ENCODE measurements at regions not wholly inside any gene's neighbourhood (a gene's known extent, or its start where the extent isn't known, plus 50 kb on each side); places are given as distances from the start of the nearest gene placed in this dataset.
A peak's percentile ranks its signal among the peaks of the same experiment; 100 is the strongest.

DNA sequence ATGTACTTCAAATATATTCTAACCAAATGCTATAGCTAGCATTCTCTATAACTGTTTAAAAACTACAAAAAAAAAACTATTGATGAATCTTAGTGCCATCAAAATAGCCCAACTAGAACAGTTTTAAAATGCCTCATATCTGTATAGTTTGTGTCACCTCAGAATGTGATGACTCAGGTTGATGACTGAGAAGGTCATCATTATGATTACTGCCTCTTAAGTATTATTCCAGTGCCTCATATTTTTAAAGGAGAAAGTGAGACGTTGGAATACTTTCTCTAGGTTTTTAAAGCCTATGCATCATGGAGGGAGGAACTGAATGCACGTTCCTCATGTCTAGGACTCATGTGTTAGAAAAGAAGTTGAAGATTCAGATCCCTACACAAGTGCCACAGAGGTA is 88.2 kb downstream of the TMA16 start:
- no peak for DNase-seq

DNA sequence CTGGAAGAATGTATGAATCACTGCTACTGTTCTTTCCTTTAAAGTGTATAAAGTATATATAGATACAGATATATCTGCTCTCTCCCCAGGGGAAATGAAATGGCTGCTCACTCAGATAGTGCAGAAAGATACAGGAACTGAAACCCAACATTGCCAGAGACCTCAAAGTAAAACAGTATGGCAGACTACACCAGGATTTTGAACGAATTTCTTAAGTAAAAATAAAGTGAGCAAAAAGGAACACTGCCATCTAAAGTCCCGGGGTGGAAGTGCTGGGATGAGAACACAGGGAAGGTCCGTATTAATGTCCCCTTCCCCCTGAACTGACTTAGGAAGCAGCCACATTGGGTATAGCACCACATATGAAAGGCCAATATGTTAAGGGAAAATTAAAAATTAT is 93.4 kb downstream of the TMA16 start:
- peak; percentile 6 for DNase-seq

DNA sequence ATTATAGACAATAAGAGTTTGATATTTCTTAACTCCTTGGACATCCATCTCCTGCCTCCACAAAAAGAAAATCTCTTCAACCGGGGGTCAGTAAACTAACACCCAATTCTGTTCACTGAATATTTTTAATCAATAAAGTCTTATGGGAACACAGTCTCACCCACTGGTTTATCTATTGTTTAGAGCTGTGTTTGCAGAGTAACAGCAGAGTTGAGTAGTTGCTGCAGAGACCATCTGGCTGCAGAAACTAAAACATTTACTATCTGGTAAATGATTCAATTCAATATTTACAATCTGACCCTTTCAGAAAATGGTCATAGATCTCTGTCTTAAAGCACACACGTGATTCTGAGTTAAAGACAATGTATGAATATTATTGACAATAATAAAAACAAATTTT is 94.0 kb downstream of the TMA16 start:
- no peak for DNase-seq

DNA sequence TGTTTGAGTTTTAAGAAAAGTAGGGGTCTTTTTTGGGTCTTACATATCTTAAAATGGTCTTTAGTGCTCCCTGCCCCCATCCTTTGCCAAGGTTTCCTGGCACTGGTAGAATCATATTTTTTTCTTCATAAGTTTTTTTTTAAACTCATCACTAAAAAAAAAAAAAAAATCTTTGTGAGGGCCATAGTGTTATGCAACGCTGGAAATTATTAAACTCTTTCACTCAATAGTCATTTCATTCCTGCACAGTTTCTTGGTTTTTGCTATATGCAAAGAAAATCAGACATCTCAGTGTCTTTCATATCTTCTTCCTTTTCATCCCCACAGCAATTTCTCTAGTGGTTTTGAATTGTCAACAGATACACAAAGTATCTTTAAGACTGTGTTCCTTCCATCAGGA is 95.6 kb downstream of the TMA16 start:
- no peak for DNase-seq

DNA sequence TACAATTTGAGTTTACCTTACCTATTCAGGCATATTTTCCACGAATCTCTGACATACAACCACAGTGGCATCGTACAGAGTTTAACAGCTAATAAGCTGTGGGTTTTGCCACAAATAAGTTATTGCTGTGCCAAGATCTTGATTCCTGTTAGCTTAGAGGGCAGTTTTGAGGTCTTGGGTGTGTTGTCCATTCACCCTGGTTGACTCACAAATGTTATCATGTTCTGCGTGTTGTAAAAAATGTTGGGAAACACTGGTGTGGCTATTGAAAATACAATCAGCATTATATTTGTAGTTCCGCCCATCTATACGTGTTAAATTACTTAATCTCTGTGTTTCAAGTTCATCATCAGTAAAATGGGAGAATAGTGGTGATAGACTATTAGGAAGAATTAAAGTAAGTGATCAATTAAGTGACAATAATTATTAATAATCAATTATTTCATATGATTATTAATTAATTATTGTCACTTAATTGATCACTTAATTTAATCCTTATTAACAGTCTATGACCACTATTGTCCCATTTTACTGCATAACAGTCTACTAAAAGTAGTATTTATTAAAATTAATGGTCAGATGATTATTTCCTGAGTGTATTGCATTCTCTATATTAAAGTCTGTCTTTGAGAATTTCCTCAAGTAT is 96.3 kb downstream of the TMA16 start:
- DNase-seq: no peak

DNA sequence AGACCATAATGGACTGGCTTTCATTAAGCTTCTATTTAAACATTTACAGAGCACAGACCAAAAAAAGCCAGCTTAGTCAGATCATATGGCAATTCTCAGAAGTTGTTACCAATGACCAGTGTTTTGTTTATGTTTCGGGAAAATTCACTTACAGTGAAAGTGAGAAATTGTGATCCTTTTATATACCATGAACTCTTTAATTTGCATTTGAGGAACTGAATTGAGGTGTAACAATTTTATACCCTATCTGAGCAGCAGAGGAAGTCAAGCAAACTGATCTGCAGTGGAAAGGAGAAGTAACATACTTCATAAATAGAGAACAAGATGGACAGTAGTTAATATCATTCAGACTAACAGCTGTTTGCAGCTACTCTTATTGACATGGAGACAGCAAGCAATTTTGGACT is 97.1 kb downstream of the TMA16 start:
- no peak for DNase-seq

DNA sequence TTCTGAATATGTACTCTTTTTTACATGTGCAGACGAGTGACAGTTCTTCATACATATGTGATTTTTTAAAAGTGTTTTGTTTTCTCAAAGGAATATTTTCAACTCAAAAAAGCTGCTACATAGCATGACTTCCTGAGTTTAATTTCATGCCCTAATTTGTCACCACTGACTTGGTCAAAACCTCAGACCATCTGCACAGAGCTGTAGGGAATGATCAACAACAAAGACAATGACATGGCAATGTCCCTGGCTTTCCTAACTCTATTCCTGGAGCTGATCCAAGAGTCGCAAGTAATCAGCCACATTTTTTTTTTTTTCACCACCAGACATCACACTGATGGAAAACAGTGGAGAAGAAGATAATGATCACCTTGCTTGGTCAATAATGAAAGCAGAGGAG is 97.7 kb downstream of the TMA16 start:
- no peak for DNase-seq

DNA sequence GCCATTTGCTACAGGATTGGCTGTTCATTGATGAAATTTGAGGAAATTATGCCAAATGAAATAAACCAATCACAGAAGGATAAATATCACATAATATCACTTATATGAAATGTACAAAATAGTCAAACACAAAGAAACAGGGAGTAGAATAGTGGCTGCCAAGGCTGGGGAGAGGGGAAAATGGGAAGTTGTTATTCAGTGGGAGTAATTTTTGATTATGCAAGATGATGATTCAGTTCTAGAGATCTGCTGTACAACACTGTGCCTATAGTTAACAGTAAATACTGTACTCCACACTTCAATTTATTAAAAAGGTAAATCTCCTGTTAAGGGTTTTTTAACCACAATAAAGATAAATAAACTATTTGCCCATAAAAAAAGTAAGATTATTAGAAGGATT is 101.1 kb downstream of the TMA16 start:
- DNase-seq: no peak

DNA sequence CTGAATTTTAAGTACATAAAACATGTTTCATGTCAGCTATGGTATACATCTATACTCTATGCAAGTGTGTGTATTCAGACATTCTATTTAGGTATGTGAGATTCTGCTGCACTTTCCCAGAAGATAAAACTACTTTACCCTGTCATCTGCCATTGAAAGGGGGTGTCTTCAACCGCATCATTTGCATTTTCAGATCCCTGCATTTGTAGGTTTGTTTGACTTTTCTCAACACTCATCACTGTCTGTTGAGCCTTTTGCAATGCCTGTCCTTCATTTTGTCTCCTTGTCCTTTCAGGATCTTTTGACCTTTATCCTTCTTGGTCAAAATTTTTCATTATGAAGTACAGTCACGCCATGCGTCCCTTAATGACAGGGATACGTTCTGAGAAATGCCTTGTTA is 103.5 kb downstream of the TMA16 start:
- no peak for DNase-seq

DNA sequence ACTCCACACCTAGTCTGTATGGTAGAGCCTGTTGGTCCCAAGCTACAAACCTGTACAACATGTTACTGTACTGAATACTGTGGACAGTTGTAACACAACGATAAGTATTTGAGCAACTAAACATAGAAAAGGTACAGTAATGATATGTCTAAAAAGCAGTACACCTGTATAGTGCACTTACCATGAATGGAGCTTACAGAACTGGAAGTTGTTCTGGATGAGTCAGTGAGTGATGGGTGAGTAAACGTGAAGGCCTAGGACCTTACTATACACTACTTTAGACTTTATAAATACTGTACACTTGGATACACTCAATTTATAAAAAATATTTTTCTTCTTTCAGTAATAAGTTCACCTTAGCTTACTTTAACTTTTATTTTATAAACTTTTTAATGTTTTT is 104.0 kb downstream of the TMA16 start:
- DNase-seq: no peak

DNA sequence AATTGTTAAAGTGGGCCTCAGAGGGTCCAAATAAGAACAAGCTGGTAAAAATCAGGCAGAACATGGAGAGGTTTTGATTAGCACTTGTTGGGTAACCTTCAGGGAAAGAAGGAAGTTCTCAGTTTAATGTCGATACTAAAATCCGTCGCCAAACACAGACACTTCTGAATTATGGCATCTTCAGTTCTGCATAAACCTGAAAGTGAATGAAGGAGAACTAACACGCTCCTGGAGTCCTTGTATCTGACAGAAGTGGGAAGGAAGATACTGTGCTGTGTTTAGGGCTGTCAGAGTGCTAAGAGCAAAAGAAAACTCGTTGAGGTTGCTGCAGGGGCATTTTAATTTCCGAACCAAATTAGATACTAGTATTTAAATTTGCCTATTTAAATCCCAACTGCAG is 106.2 kb downstream of the TMA16 start:
- DNase-seq: no peak

DNA sequence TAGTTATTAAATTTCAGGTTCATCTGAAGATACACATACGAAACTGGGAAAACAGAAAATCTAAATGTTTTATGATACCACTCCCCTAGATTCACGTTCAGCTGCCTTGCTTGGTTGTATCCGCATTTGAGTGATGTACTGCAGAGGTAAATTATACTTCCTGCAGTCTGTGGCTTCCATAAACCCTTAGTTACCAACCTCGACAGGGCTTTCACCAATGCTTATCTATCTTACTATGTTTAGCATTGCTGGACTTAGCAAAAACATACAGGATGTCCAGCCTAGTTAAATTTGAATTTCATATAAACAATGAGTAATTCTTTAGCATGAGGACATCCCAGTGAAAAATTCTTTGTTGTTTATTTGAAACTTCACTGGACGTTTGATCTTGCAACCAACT is 108.8 kb downstream of the TMA16 start:
- DNase-seq: no peak

DNA sequence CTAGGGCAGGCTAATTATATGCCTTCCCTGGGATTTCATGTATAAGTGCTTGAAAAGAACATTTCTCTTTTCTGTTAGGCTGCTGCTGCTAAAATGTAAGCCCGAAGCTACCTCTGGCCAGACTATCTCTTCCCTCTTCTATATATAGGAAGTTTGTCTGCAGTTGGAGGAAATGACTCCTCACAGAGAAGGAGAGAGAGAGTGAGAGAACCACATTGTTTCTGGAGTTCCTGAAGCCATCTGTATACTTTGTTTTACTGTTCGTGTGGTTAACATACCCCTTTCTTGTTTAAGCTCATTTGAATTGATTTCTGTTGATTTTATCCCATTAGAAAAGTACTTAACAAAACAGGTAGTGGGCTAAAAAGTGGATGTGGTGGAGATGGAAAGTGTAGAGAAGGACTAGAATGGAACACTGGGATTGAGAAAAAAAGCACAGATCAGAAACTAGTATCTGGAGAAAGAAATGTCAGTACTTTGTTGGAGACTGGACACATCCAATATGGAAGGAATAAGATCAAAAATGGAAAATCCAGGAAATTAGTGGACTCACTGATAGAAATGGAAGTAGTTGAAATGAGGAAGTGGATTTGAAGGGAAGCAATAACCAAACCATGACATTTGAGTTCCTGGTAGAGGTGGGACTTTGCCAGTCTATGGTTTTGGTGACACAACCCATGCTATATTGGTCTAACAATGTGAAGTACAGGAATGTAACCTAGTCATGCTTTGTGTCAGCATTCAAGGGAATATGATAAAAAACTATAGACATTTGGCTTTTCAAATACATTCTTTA is 112.6 kb downstream of the TMA16 start:
- no peak for DNase-seq

DNA sequence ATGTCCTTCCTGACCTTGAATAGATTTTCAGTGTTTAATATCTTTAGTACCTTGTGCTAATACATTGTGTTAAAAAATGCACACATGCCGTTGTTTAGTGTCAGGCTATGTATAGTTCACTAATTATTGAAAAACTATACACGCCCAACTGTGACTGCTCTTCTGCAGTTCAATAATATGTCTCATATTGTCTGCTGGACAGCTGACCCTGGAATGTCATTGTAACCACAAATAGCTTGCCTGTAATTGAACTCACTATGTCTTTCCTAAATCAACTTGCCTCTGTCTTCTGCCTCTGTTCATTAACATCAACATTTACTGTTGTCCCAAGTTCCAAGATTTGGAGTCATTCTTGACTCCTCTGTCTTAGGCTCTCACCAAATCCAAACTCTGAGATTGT is 114.5 kb downstream of the TMA16 start:
- no peak for DNase-seq

DNA sequence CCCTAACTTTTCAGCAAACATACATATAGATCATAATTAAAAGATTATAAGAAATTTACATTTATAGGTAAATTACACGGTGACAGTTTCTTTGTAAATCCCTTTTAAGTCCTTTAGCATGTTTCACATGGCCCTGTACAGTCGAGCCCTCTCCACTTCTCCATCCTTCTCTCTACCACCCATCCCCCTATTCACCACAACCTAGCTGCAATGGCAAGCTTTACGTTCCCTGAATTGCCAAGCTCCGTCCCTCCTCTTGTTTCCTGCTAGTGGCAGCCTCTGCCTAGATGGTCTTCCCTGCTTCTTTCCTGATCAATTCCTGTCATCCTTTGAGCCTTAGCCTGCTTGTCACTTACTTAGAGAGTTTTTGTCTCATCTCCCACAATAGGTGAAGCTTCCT is 116.2 kb downstream of the TMA16 start:
- DNase-seq: no peak

DNA sequence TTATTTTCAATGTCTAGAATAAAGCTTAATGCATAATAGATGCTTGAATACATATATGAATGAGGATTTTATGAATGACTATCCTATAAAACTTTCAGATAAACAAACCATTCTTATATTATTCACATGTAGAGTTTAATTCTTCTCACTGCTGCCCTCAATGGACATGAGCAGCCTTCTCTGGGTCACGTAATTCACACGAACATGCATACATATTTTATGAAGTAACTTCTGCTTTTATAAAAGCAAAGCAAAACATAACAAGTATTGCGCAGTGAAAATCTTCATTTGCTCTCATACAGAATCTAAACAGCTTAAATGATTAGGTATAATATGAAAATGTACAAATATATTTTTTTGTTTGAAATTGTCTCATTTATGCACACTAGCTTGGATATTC is 116.7 kb downstream of the TMA16 start:
- no peak for DNase-seq

DNA sequence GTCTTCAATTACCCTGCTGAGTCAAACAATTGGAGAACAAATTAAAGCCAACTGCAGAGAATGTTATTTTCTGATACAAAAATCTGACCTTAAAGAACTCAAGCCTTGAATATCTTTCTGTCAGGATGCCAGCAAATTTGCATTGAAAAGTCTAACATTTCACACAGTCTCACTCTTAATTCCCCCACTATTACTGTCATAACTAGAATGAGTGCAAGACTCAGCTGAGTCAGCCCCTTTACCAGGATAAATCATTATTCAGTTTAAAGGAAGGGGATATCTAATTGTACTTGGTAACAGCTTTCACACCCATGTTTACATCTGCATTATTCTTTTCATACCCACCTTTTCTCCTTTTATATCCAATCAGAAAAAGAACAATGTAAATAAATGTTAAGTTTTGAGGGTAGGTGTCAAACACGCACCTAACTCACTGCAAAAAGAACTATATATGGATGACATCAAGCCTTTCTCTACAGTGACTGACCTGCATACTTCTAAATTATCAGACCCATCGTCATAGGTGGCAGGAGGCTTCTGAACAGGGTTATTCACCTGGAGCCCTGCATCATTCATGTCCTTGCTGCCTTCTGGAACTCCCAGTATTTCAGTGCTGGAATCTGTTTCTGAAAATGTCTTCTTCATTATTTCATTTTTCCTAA is 117.4 kb downstream of the TMA16 start:
- DNase-seq: no peak

DNA sequence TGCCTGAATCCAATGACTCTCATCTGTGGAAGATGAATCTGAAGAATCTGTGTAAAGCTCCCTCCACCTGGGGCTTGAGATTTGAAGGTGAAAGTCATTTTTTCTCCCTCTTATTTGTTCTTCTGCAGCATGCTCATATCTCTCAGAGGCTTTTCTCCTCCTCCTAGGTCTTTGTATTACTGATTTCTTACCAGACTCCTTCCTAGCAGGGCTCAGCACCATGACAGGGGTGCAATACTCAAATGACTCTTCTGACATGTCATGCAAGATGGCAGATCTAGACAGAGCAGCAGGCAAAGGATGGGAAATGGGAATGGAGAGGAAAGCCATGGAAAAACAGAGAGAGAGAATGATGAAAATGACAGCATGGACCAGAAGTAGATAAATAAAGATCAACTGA is 118.3 kb downstream of the TMA16 start:
- DNase-seq: no peak

DNA sequence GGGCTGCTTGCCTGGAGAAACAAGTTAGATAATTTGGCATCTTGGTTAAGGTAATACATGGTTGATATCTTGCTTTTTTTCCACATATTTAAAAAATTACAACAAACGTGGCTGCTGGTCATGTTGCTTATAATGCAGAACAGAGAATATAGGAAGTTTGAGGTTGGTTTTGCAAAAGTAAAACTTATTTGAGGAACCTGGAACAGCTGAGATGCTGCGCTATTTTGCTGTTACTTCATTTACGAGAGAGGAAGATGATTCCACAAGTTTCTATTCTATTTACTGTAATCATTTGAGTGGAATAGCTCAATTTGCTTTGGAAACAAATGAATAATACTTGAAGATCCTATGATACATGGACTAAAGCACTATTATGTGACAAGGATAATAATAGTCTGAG is 118.9 kb downstream of the TMA16 start:
- no peak for DNase-seq

DNA sequence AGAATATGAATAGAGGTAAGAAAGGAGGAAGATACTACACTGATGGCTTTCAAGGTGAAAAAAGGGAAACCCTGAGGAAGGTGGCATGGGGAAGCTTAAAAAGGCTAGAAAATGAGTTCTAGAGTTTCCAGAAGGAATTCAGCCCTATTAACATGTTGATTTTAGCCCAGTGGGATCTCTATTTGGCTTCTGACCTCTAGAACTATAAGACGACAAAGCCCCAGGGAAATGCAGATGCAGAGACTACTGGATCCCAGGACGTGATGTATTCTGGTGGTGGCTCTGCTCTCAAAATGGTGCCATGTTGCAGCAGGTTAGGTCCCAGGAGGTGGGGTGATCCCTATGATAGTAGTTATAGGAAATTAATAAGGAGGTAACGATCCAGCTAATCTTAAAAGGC is 120.4 kb downstream of the TMA16 start:
- no peak for DNase-seq

DNA sequence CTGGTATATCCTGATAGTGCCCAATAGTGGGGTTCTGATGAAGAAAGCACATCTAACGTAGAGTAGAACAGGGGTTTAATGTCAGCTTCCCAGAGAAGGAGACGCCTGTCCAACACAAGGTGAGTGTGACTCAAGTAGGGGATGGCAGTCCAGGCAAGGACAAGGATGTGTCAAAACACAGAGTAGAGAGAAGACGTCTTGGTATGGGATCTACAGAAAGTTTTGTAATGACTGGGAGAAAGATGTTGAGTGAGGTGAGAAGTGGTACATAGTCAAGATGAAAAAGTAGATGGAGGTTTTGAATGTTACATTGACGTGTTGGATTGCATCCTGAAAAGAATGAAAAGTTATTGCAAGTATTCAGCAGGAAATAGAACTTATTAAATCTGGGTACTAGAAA is 124.4 kb downstream of the TMA16 start:
- DNase-seq: no peak

DNA sequence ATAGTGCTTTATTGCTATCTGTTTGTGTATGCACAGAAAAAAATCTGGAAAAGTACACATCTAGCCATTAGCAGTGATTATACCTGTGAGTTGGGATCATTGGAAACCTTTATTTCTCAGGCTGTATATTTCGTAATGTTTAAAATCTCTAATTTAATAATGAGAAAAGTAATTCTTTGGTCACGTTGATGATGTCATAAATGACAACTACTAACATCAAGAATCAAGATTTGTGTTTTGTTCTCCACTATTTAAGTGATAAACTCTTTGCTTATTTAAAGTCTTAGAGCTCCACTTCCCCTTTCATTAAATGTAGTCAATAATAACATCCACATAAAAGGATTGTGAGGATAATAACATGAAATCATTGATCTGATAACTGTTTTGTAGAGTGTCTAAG is 126.2 kb downstream of the TMA16 start:
- no peak for DNase-seq

DNA sequence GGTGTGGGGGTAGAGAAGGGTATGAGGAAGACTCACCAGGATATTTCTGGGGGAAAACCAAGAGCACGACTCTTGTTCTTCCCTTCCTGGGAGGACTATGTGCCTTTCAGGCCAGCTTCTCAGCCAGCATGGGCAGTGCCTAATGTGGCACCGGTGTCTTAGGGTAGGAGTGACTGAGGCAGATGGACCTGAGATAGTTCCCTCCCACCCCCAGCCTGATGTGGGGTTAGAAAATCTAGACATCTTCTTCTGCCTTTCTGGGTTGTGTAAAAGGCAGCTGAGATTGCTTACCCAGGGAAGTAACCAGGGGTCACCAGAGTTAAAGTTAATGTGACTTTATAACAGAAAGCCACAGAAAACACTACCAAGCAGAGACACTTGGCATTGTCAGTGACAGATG is 127.3 kb downstream of the TMA16 start:
- no peak for DNase-seq

DNA sequence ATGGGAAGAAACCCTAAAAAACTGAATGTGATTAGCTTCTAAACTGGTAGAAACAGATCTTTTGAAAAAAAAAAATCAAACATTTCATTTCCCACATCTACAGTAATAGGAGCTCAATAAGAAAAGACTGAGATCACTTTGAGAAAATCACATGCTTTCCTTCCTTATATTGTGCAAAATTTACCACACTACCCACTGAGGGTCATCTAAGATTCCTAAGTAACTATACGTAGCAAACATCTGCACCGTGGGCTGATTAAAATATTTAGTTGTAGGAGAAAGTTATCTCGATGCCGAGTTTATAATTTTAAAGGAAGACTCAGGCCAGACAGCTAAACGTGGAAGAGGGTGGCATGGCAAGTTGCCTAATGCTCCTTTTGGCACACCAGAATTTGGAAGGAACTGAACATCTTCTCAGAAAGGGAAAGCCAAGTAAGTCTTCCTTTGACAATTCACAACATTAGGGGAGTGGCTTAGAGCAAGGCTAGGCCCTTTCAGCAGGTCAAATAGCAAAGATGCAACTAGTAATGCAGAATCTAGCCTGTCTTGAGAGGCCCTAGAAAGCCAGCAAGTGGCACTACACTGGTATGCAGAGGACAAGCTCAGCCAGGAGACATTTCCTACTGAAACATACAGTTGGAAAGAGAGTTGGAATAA is 128.0 kb downstream of the TMA16 start:
- no peak for DNase-seq
